GM23338 (cell line): ENCODE measurements at regions not wholly inside any gene's neighbourhood (a gene's known extent, or its start where the extent isn't known, plus 50 kb on each side); places are given as distances from the start of the nearest gene placed in this dataset.

Source experiments
- ATAC-seq: fragments of 200-7000 bp; cut with Tn5 transposase; 3 replicates; pipeline ENCODE4 v1.9.1; 2020
- DNase-seq: peaks from one replicate; pipeline ENCODE4 v3.0.0-alpha.2; 2015; ENCODE audit warnings: low spot score
- H2AFZ ChIP-seq: fragments of 200-600 bp; sonication (generic); 2 replicates; pipeline ENCODE4 v1.8.0; 2016; ENCODE audit warnings: antibody characterized with exemption, mild to moderate bottlenecking, moderate library complexity
- H3F3A ChIP-seq: fragments of 200-600 bp; sonication (generic); replicated peaks from 2 replicates; pipeline ENCODE4 v1.8.0; 2017; ENCODE audit warnings: antibody characterized with exemption, mixed run types, low read depth
- H3K27ac ChIP-seq: fragments of 200-600 bp; sonication (generic); 2 replicates; pipeline ENCODE4 v1.6.1; 2016; ENCODE audit warnings: low read depth
- H3K27me3 ChIP-seq: fragments of 200-600 bp; sonication (generic); 2 replicates; pipeline ENCODE4 v1.8.0; 2016; ENCODE audit warnings: mild to moderate bottlenecking, mixed run types, moderate library complexity; ENCODE audit not compliant: insufficient read depth
- H3K36me3 ChIP-seq: fragments of 200-600 bp; sonication (generic); 2 replicates; pipeline ENCODE4 v1.8.0; 2016; ENCODE audit warnings: mild to moderate bottlenecking; ENCODE audit not compliant: insufficient read depth
- H3K4me1 ChIP-seq: fragments of 200-600 bp; sonication (generic); 2 replicates; pipeline ENCODE4 v1.8.0; 2016; ENCODE audit warnings: mild to moderate bottlenecking, moderate library complexity; ENCODE audit not compliant: insufficient read depth
- H3K4me2 ChIP-seq: fragments of 200-600 bp; sonication (generic); 2 replicates; pipeline ENCODE4 v1.7.1; 2017; ENCODE audit warnings: mixed run types
- H3K4me3 ChIP-seq: fragments of 200-600 bp; sonication (generic); 2 replicates; pipeline ENCODE4 v1.6.1; 2016; ENCODE audit warnings: mixed run types
- H3K79me2 ChIP-seq: fragments of 200-600 bp; sonication (generic); replicated peaks from 2 replicates; pipeline ENCODE4 v1.8.0; 2017; ENCODE audit warnings: mild to moderate bottlenecking; ENCODE audit not compliant: insufficient read depth
- H3K9me2 ChIP-seq: fragments of 200-600 bp; sonication (generic); 2 replicates; pipeline ENCODE4 v1.8.0; 2017; ENCODE audit not compliant: insufficient read depth
- H4K20me1 ChIP-seq: fragments of 200-600 bp; sonication (generic); replicated peaks from 2 replicates; pipeline ENCODE4 v1.8.0; 2017; ENCODE audit warnings: mild to moderate bottlenecking; ENCODE audit not compliant: insufficient read depth
- H3K27ac Mint-ChIP-seq: 2 replicates; pipeline ENCODE4 v1.8.0; 2020; ENCODE audit warnings: inconsistent platforms, mild to moderate bottlenecking, moderate library complexity, mixed read lengths
- H3K27me3 Mint-ChIP-seq: 3 replicates; pipeline ENCODE4 v1.8.0; 2022; ENCODE audit warnings: low read depth, mild to moderate bottlenecking, moderate library complexity, mixed read lengths, inconsistent platforms; ENCODE audit not compliant: insufficient read depth, poor library complexity
- H3K36me3 Mint-ChIP-seq: 3 replicates; pipeline ENCODE4 v1.8.0; 2021; ENCODE audit warnings: low read depth, mild to moderate bottlenecking, inconsistent platforms, moderate library complexity, mixed read lengths
- H3K4me1 Mint-ChIP-seq: 3 replicates; pipeline ENCODE4 v1.8.0; 2020; ENCODE audit warnings: mild to moderate bottlenecking, inconsistent platforms, mixed read lengths
- H3K4me3 Mint-ChIP-seq: 3 replicates; pipeline ENCODE4 v1.8.0; 2021; ENCODE audit warnings: moderate library complexity, mild to moderate bottlenecking, inconsistent platforms, mixed read lengths
- H3K9me3 Mint-ChIP-seq: 3 replicates; pipeline ENCODE4 v1.8.0; 2020; ENCODE audit warnings: moderate library complexity, mild to moderate bottlenecking, inconsistent platforms, mixed read lengths
- CTCF ChIP-seq, 2 experiments: fragments of 200-600 bp in 1 of 2; sonication (generic) in 1 of 2; conservative IDR thresholded peaks; 2 replicates each; pipeline versions ENCODE4 v1.5.1 to v1.6.1; 2016 to 2017; ENCODE audit warnings: antibody characterized with exemption in 2 of 2, low read depth in 2 of 2, mild to moderate bottlenecking in 2 of 2, moderate library complexity in 1 of 2
- EZH2phosphoT487 ChIP-seq: fragments of 200-600 bp; sonication (generic); IDR thresholded peaks from one replicate; pipeline ENCODE4 v1.8.1; 2018; ENCODE audit warnings: antibody characterized with exemption; ENCODE audit not compliant: unreplicated experiment
- JUNB ChIP-seq: IDR thresholded peaks from one replicate; pipeline ENCODE4 v1.6.1; 2016; ENCODE audit warnings: antibody characterized with exemption; ENCODE audit not compliant: unreplicated experiment
- NANOG ChIP-seq: IDR thresholded peaks from 2 replicates; pipeline ENCODE4 v1.6.1; 2016; ENCODE audit warnings: antibody characterized with exemption, borderline replicate concordance
- POLR2AphosphoS5 ChIP-seq: IDR thresholded peaks from 2 replicates; pipeline ENCODE4 v1.6.1; 2016; ENCODE audit warnings: antibody characterized with exemption, low read depth
- REST ChIP-seq: IDR thresholded peaks from one replicate; pipeline ENCODE4 v1.6.1; 2018; ENCODE audit warnings: antibody characterized with exemption; ENCODE audit not compliant: unreplicated experiment
- STAT1 ChIP-seq: IDR thresholded peaks from one replicate; pipeline ENCODE4 v1.6.1; 2016; ENCODE audit warnings: antibody characterized with exemption; ENCODE audit not compliant: unreplicated experiment
- ZNF114 ChIP-seq: fragments of 250-450 bp; sonication (Bioruptor Pico); IDR thresholded peaks from 2 replicates; pipeline ENCODE4 v1.5.0; 2020; ENCODE audit warnings: mild to moderate bottlenecking, moderate library complexity
- ZNF331 ChIP-seq: fragments of 250-450 bp; sonication (Bioruptor Pico); IDR thresholded peaks from 2 replicates; pipeline ENCODE4 v1.5.0; 2020; ENCODE audit warnings: low read depth, mild to moderate bottlenecking, moderate library complexity
- ZNF462 ChIP-seq: fragments of 250-450 bp; sonication (Bioruptor Pico); IDR thresholded peaks from 2 replicates; pipeline ENCODE4 v1.5.0; 2020; ENCODE audit warnings: mild to moderate bottlenecking, moderate library complexity

- no peak overlapping the region for H3K27ac Mint-ChIP-seq
- DNase-seq (no peak), ATAC-seq (no peak)
- peaks cover 3% of the 10 kb centered on the region for H3K27me3 Mint-ChIP-seq
- Histone ChIP-seq H3K27ac (no peak overlapping the region), H3K9me2 (peaks cover 26% of the 10 kb centered on the region; the same call in 1 of the 2 replicates), H4K20me1 (no peaks in the 10 kb centered on the region), H3F3A (no peaks in the 10 kb centered on the region), H3K36me3 (no peaks in the 10 kb centered on the region), H2AFZ (no peak overlapping the region), H3K4me2 (no peak overlapping the region), H3K4me1 (peaks cover 35% of the 10 kb centered on the region), H3K4me3 (no peak overlapping the region), H3K27me3 (no peaks in the 10 kb centered on the region), H3K79me2 (no peaks in the 10 kb centered on the region)
- H3K36me3 Mint-ChIP-seq, result no peaks in the 10 kb centered on the region
- TF ChIP-seq ZNF462 (CRISPR knock-in tag) (no peak), POLR2AphosphoS5 (no peak), ZNF331 (no peak), NANOG (no peak), JUNB (no peak), CTCF (conservative IDR thresholded peaks at IDR 0.05; ENCODE audit: low read depth in 2 of 2) (no peak), REST (no peak), ZNF114 (no peak), EZH2phosphoT487 (no peak), STAT1 (no peak)
- no peak overlapping the region for H3K4me3 Mint-ChIP-seq
- H3K9me3 Mint-ChIP-seq, result no peaks in the 10 kb centered on the region
- H3K4me1 Mint-ChIP-seq, result peaks cover 46% of the 10 kb centered on the region
Observed at GRCh38 chr3:124632566-124633140, 97.6 kb upstream of the UMPS start.
